Dermis microvascular lymphatic vessel endothelial cell (primary cell): ENCODE measurements at regions not wholly inside any gene's neighbourhood (a gene's known extent, or its start where the extent isn't known, plus 50 kb on each side); places are given as distances from the start of the nearest gene placed in this dataset.

Source experiments
- DNase-seq, 2 donors: peaks; one replicate each; pipeline versions ENCODE4 v3.0.0 to v3.0.0-alpha.2; 2010; ENCODE audit warnings: low read depth in 2 of 2

DNA sequence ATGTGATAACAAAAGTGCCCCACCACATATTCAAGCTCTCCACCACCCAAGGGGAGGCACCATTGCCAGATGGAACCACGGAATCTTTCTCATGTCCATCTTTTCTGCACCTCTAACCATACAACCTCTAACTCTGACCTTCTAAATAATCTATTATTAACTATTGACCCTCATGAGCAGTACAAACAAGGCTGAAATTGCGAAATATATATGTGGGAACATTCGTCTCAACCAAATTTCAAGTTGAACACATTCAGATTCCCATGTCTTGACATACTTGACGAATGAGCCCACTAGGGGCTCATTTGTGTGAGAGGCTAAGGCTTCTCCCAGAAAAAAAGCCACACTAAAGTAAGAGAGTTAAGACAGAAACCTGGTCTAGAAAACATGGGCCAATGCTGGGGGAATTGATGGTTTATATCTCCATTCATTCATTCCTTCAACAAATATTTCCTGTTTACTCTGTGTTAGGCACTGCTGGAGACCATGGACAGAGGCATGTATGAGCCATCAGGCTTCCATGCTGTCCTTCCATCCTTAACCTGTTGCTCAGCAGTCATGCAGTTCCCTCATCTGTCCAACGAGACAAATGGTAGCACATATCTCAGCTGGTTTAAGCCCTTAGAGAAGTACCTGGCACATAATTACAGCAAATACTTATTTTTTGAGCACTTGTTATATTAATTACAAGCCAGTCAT lies 130.4 kb downstream of the ESM1 start:
- no peak for DNase-seq

DNA sequence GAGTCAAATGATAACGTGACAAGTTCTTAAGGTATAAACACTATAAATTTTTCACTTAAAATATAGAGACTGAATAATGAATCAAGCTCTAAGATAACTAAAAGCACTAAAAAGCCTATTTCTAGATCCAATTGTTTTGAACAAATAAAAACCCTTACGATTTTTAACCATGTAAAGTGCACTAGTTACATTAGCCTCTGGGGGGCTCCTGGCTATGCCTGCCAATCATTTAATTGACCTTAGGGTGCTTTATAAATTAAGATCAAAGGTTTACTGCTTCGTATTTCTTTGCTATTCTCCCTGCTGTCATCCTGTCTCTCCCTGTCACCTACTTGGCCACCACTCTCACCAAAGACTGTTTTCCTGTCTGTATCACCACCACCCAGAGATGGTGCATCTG lies 133.4 kb downstream of the ESM1 start:
- no peak for DNase-seq

DNA sequence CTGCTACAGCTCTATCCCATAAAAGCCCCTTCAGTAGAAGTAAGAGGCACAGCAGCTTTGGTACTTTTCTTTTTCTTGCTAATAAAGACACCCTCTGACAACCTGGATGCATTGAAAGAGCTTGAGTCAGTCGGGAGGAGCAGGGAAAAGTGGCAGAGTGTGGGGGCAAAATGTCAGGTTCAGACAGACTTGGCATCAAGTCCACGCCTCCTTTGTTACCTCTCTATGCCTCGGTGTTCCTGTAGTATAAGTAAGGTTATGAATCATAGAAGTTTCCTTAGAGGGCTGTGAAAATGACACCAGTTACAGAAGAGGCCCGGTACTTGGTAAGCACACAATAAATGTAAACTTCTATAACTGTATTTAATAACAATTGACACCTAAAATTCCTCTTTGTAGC lies 133.9 kb downstream of the ESM1 start:
- DNase-seq, result no peak

- DNase-seq, result no peak
Measured at GRCh38 chr5:54848581-54848980, 136.8 kb downstream of the ESM1 start.

DNA sequence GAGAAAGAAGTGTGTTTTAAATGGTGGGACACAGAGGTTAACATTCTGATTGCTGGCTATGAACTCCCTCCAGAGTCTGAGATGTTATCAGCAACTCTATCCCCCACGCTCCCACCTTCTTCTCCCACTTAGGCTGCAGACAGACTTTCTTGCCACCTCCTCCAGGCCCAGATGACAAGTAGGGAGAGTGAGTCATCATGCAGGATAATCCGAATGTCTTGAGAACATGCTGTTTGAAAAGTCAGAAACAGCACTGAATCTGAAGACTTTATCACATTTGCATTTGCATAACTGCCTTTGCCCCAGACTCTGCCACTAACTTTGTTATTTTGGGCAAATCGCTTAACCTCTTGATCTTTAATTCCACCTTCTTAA lies 139.8 kb downstream of the ESM1 start:
- peak in 1 of 2 donors; percentile 8 for DNase-seq

- DNase-seq, result peak; percentile 45 to 54
Measured at GRCh38 chr5:54844905-54845566, 140.4 kb downstream of the ESM1 start.

GRCh38 chr5:54844266-54844665 lies 141.1 kb downstream of the ESM1 start:
- DNase-seq, result no peak

DNA sequence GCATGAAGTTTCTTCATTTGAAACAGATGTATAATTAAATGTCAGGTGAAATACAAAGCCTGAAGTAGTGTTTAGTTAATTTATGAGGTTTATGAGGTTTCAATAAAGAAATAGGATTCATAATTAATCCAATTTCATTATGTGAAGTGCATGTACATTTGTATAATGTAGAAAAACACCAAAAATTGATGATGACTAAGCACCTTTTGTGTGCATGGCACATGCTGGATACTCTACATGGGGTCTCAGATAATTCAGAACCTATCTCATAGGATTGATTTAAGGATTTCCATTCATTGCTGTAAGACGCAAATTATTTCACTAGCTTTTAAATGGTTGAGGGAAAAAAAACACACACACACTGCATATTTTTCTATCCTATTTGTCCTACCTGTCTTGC lies 143.9 kb downstream of the ESM1 start:
- DNase-seq, result no peak

GRCh38 chr5:54838843-54839242 lies 146.6 kb downstream of the ESM1 start:
- DNase-seq, result no peak

DNA sequence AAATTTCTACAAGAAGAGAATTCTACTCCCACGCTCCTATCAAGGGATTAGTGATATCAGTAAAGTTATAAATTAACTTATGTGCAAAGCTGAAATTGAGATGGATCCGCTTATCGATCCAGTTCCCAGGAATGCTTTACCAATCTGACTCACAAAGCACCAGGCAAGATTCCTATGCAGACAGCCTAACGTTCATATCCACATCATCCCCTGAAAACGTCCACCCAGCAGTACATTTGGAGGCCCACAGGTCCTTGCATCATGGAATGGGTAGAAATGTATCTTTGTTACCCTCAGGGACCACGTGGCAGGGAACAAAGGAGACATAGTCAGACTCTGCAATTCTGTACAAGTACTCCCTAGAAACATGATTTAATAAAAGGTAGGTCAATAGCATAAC lies 147.4 kb downstream of the ESM1 start:
- no peak for DNase-seq

DNA sequence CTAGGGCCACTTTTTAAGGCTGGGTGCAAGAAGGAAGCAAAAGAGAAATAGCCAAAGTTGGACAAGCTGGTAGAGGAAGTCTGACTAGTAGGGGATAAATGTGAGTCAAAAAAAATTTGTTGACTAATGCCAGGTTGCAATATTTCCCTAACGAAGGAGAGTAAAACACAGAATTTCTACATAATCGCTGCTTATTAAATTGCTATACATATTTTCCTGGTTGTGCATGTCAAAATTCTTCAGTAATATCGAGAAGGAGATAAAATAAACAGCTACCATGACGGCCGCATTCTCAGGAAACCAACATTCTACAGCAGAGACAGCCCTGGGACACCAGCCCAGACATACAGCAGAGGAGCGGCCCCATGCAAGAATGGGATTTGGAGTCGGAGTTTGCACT lies 148.3 kb downstream of the ESM1 start:
- DNase-seq, result no peak

DNA sequence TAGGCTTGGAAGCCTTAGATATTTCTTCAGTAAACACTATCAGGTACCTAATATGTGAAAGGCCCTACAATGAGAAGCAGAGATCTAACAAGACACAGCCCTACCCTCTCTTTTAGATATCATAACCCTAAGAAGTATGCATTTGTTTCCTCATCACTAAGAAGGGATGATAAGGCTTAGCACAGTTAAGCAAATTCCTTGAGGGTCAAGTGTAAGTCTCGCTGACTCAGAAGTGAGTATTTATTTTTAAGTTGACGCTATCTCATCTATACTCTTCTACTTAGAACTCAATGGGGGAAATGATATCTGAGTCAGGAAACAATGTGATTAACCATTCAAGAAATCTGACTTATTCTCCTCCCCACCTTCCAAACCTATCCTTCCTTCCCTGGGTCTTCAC lies 149.7 kb downstream of the ESM1 start:
- DNase-seq, result peak in 1 of 2 donors; percentile 28

GRCh38 chr5:54834121-54834842 lies 151.1 kb downstream of the ESM1 start:
- peak in 1 of 2 donors; percentile 35 for DNase-seq

DNA sequence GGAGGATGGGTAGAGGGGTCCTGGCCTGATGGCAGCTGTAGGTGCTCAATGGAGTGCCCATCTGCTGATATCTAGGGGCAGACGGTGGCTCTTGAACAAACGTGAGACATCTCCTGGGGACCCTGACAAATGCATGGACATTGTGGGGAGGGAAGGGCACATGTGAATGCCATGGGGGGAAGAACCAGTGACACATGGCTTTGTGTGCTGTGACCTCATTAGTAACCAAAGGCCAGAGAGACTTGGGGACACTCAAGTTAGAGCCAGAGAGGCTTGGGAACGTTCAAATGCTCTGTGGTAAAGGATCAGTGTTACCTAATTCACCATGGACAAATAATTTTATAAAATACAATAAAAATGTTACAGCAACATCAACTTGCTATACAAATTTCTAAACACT lies 151.8 kb downstream of the ESM1 start:
- no peak for DNase-seq

DNA sequence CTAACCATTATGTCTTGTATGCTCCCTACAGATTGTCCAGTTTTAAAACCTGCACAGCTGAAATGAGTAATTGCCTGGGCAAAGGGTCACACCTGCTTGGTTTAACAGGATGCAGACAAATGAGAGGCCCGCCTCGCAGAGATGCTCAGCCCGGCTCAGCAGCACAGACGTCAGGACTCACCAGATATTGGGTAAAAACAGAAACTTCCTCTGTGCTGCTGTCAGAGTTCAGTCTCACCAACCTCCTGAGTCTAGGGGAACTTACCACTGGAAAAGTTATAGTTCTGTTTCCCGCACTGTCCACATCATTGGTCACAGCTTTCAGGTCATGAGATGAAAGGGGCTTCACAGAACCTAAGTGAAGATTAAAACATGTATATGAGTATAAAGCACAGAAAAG lies 152.5 kb downstream of the ESM1 start:
- DNase-seq, result no peak

DNA sequence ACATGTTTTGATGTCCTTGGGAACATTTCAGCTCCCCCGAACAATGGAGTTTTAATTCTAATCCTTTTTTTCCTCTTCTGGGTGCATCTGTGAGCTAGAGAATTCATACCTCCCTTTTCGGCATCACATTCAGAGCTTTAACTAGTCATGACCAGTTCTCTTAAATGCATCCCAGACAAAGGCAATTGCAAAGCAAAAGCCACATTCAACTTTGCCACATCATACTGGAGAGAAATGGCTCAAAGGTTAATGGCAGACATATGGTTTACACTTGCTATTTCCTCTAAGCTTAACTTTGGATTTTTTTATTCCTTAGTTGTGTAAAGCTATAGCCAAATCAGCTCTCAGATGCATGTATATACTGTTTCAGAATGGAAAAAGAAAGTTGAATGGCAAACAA lies 153.3 kb downstream of the ESM1 start:
- no peak for DNase-seq

GRCh38 chr5:54831233-54831632 lies 154.2 kb downstream of the ESM1 start:
- DNase-seq, result no peak

GRCh38 chr5:54829676-54830535 lies 155.5 kb downstream of the ESM1 start:
- no peak for DNase-seq

DNA sequence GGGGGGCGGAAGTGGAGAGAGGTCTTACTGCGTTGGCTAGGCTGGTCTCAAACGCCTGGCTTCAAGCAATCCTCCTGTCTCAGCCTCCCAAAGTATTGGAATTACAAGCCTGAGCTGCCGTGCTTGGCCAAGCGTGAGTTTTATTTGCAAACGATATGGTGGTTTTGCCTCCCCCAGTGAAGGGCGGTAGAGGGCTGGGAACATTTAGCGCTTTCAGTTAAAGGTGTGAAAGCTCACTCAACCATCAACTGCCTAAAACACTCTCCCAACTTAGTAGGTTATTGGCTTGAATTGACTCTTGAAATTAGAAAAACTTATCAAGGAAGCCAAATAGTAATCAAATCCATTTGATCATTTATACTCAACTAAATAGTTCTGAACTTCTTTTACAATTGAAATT lies 156.3 kb downstream of the ESM1 start:
- DNase-seq, result no peak

GRCh38 chr5:54828151-54828550 lies 157.2 kb downstream of the ESM1 start:
- no peak for DNase-seq

DNA sequence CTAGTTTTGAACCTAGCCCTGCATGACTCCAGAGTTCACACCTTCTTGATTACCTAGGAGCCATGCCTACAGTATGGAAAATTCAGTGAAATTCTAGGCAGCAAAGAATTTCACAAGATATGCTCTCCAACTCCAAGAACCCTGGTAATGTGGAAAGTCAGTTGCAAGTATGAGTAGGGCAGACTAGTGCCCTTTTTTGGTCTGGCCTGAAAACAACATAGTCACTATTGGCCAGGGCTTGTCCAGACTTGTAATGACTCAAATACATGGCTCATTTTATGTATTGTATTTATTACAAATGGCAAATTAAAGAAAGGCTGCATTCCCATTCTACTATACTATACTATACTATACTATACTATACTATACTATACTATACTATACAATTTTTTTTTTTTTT lies 160.4 kb downstream of the ESM1 start:
- no peak for DNase-seq

- no peak for DNase-seq
Measured at GRCh38 chr5:54823006-54823405, 162.4 kb downstream of the ESM1 start.
